Dendritic cell treated with granulocyte-macrophage colony-stimulating factor and Interleukin-4, amounts not matched to agents 40 ng/mL and 50 ng/mL, for 4 days (primary cell): ENCODE measurements at regions not wholly inside any gene's neighbourhood (a gene's known extent, or its start where the extent isn't known, plus 50 kb on each side); places are given as distances from the start of the nearest gene placed in this dataset.

Experiments
- H3K27ac Mint-ChIP-seq: one replicate; pipeline ENCODE4 v1.8.0; 2022; ENCODE audit warnings: mild to moderate bottlenecking, mixed read lengths
- H3K27me3 Mint-ChIP-seq: one replicate; pipeline ENCODE4 v1.8.0; 2022; ENCODE audit warnings: mild to moderate bottlenecking, mixed read lengths
- H3K36me3 Mint-ChIP-seq: one replicate; pipeline ENCODE4 v1.8.0; 2022; ENCODE audit warnings: low read depth, mixed read lengths
- H3K4me1 Mint-ChIP-seq: one replicate; pipeline ENCODE4 v1.8.0; 2022; ENCODE audit warnings: low read depth, mixed read lengths
- H3K4me3 Mint-ChIP-seq: one replicate; pipeline ENCODE4 v1.8.0; 2022; ENCODE audit warnings: mild to moderate bottlenecking, moderate library complexity, mixed read lengths
- H3K9me3 Mint-ChIP-seq: one replicate; pipeline ENCODE4 v1.8.0; 2022; ENCODE audit warnings: mixed read lengths
- intact Hi-C: fragments of 100-400 bp; cut with micrococcal nuclease; formaldehyde crosslinking; loops from one replicate; pipeline ENCODE4 v1.15.0; 2022

DNA sequence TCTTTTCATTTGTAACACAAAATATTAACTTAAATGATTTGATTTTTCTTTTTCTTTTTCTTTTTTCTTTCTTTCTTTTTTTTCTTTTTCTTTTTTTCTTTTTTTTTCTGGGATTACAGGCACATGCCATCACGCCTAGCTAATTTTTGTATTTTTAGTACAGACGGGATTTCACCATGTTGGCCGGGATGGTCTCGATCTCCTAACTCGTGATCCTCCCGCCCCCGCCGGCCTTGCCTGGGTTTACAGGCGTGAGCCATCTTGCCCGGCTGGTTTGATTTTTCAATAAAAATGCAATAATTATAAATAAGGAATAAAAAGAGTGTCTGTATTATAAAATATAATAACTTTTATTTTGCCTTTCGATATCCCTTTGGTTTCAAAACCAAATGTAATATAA, 146.7 kb upstream of the RGS18 start:
- Mint-ChIP-seq H3K4me1 (no peaks in the 10 kb centered on the region), H3K36me3 (no peaks in the 10 kb centered on the region), H3K4me3 (no peak overlapping the region), H3K9me3 (peaks cover 9% of the 10 kb centered on the region), H3K27me3 (no peaks in the 10 kb centered on the region), H3K27ac (no peak overlapping the region)
- intact Hi-C loops: no loop called here

DNA sequence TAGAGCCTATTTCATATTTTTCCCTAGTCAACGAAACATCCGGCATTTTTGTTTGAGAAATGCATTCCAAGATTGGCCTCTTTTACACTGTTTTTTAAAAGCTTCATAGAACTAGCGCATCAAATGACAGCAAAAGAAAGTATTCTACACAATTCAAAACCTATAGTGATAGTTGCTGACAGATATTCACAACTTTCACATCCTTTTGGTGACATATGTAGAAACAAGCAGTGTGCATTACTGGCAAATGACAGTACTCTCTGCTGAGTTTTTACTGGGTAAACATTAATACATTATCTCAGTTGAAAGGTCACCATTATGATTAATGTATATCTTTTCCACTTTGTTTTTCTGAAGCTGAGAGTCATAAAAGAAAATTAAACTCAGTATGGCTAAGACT, 135.4 kb upstream of the RGS18 start:
- peaks cover 14% of the 10 kb centered on the region for H3K9me3 Mint-ChIP-seq
- no peaks in the 10 kb centered on the region for H3K27me3 Mint-ChIP-seq
- no peak overlapping the region for H3K4me3 Mint-ChIP-seq
- no peaks in the 10 kb centered on the region for H3K4me1 Mint-ChIP-seq
- no peaks in the 10 kb centered on the region for H3K36me3 Mint-ChIP-seq
- no peak overlapping the region for H3K27ac Mint-ChIP-seq
- intact Hi-C loops: no loop called here

DNA sequence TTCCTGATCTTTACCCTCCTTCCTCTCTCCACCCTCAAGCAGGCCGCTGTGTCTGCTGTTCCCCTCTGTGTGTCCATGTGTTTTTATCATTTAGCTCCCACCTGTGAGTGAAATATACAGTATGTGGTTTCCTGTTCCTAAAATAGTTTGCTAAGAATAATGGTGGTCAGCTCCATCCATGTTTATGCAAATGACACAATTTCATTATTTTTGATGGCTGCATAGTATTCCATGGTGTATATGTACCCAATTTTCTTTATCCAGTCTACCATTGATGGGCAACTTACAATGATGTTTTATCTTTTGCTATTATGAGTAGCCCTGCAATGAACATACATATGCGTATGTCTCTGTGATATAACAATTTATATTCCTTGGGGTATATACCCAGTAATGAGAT, 133.4 kb upstream of the RGS18 start:
- intact Hi-C loops: no loop called here
- H3K9me3 Mint-ChIP-seq: peaks cover 3% of the 10 kb centered on the region
- no peaks in the 10 kb centered on the region for H3K36me3 Mint-ChIP-seq
- H3K4me1 Mint-ChIP-seq: no peaks in the 10 kb centered on the region
- H3K4me3 Mint-ChIP-seq: no peak overlapping the region
- no peaks in the 10 kb centered on the region for H3K27me3 Mint-ChIP-seq
- no peak overlapping the region for H3K27ac Mint-ChIP-seq

DNA sequence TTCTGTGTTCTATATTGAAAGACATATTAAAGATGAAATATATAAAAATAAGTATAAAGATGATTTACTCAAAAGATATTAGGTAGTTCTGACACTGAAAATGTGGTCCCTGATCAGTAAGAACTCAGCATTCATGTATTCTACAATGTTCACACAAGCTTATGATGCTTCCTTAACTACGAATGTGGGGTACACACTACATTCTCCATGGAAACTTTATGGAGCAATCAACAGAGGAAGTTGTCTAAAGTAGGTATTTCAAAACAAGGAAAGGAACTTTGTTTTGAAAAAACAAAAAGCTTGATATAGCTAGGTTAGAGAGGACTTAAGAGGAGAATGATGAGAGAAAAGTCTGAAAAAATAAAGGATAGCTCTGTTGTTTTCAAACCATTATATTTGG, 119.7 kb upstream of the RGS18 start:
- intact Hi-C loops: loop anchor here (5.0 kb wide), 1 partner anchor 1111 kb away; no protein-coding TSS in a partner anchor
- Mint-ChIP-seq H3K4me3 (no peak overlapping the region), H3K27me3 (no peaks in the 10 kb centered on the region), H3K27ac (no peak overlapping the region), H3K36me3 (peaks cover 6% of the 10 kb centered on the region), H3K9me3 (peaks cover 20% of the 10 kb centered on the region), H3K4me1 (no peaks in the 10 kb centered on the region)

DNA sequence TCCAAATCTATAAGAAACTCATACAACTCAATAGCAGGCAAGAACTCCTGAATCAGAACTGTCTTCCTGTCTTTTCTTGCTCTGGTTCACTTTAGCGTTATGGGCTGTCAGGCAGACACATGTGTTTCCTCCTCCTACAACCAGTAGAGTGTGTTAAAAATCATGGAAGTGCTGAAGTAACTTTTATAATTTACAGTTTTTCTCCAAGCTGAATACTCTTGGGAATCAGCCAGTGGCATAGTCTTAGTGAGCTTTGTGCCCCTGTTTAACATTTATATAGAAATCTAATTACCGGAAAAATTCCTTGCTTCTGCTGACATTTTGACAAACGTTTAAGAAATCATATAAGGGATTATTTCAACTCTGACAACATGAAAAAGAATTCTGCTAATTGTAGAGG, 113.1 kb upstream of the RGS18 start:
- Mint-ChIP-seq H3K36me3 (peaks cover 9% of the 10 kb centered on the region), H3K4me3 (no peak overlapping the region)

DNA sequence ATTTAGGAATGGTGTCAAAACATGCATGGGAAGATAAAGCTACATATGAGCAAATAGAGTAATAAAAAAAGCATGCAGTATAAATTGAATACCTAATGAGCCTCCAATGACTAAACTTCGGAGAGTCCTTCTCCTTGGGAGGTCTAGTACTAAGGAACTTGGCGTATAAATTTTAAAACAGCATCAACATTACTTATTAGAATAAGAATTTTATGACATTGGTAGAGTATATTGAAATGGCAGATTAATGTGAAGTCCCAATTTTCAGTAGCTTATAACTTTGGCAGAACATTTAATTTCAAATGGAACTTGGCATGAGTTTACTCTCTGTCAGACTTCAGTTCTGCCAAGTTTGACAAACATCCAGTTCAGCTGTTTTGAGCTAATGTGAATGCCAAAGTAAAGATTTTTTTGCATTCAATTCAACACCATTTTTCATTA, 104.7 kb upstream of the RGS18 start:
- intact Hi-C loops: no loop called here
- Mint-ChIP-seq H3K4me3 (no peak overlapping the region), H3K27me3 (no peaks in the 10 kb centered on the region), H3K36me3 (peaks cover 3% of the 10 kb centered on the region), H3K9me3 (peaks cover 7% of the 10 kb centered on the region), H3K27ac (no peak overlapping the region), H3K4me1 (no peaks in the 10 kb centered on the region)

More for the DNA sequence above, 113.1 kb upstream of the RGS18 start:
- no peaks in the 10 kb centered on the region for H3K27me3 Mint-ChIP-seq
- intact Hi-C loops: no loop called here
- no peak overlapping the region for H3K27ac Mint-ChIP-seq
- peaks cover 21% of the 10 kb centered on the region for H3K9me3 Mint-ChIP-seq
- peaks cover 7% of the 10 kb centered on the region for H3K4me1 Mint-ChIP-seq

DNA sequence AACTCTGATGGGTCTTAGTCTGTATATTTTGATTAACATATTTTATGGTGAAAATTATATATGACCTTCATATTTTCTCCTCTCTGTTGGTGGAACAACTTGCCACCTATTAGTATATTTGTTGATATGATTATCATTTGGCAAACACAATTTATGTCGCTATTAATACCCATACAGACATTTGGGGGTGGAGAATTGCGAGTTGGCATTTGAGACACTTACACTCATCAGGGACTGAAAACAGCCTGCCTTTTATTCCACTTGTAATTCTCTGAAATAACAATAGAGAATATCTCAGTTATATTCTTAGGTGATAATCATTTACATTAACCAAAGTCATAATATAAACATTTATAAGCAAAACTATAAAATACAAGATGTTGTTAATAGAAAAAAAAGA, 100.5 kb upstream of the RGS18 start:
- H3K9me3 Mint-ChIP-seq: no peaks in the 10 kb centered on the region
- H3K36me3 Mint-ChIP-seq: no peaks in the 10 kb centered on the region
- no peaks in the 10 kb centered on the region for H3K4me1 Mint-ChIP-seq
- intact Hi-C loops: no loop called here
- no peak overlapping the region for H3K4me3 Mint-ChIP-seq
- no peak overlapping the region for H3K27ac Mint-ChIP-seq
- no peaks in the 10 kb centered on the region for H3K27me3 Mint-ChIP-seq

DNA sequence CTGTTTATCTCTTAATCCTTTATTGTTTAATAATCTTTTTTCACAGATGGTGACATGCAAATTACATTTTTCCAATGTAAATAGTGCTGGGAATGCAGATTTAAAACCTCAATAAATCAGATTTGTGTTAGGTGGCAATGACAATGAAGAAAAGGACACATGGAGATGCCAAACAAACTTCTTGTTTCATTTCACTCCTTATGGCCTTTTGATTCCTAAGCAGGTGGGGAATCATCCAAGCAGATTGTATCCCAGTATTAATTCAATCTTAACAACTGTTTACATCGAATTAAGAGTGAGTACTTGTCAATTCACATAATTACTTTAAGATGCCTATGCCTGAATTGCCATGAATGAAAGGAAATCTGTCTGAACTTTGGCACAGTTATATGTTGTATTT, 98.9 kb upstream of the RGS18 start:
- intact Hi-C loops: no loop called here
- no peak overlapping the region for H3K27ac Mint-ChIP-seq
- H3K4me1 Mint-ChIP-seq: peaks cover under 1% of the 10 kb centered on the region
- H3K27me3 Mint-ChIP-seq: no peaks in the 10 kb centered on the region
- H3K36me3 Mint-ChIP-seq: no peaks in the 10 kb centered on the region
- no peaks in the 10 kb centered on the region for H3K9me3 Mint-ChIP-seq
- H3K4me3 Mint-ChIP-seq: no peak overlapping the region

DNA sequence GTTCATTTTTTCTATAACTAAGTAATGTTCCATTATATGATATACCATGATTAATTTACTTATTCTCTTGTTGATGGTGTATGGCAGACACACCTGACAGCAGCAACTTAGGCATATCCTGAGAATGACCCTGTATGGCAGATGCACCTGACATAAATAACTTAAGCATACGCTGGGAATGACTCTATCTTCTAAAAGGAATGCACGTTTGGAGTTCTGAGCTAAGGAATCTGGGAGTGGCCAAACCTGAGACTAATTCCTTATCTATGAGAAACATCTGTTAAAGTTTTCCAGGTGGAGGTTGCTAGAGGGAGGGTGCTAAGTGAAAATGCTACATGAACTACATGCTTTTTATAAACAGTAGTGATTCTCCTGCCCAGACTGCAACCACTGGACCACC, 96.7 kb upstream of the RGS18 start:
- intact Hi-C loops: no loop called here
- Mint-ChIP-seq H3K27me3 (no peaks in the 10 kb centered on the region), H3K4me1 (peaks cover 6% of the 10 kb centered on the region), H3K36me3 (no peaks in the 10 kb centered on the region), H3K27ac (no peak overlapping the region), H3K9me3 (no peaks in the 10 kb centered on the region), H3K4me3 (no peak overlapping the region)

DNA sequence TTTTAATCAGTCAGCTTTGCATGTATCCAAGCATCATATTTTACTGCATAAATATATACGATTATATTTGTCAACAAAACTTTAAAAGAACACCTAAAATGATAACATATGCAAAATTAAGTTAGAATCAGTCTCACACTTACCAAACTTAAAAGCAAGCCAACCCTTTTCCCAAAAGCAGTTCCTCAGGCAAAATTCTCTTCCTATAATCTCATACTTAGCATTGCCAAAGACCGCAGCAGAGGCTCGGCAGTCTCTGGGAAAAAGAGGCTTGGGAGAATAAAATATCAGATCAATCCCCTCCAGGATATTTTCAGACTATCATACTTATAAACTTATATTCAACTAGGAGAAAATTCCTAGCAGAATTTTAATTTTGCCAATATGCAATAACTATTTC, 93.2 kb upstream of the RGS18 start:
- Mint-ChIP-seq H3K36me3 (no peaks in the 10 kb centered on the region), H3K27ac (no peak overlapping the region), H3K4me3 (no peak overlapping the region), H3K9me3 (no peaks in the 10 kb centered on the region), H3K4me1 (peaks cover 19% of the 10 kb centered on the region), H3K27me3 (no peaks in the 10 kb centered on the region)
- intact Hi-C loops: no loop called here

DNA sequence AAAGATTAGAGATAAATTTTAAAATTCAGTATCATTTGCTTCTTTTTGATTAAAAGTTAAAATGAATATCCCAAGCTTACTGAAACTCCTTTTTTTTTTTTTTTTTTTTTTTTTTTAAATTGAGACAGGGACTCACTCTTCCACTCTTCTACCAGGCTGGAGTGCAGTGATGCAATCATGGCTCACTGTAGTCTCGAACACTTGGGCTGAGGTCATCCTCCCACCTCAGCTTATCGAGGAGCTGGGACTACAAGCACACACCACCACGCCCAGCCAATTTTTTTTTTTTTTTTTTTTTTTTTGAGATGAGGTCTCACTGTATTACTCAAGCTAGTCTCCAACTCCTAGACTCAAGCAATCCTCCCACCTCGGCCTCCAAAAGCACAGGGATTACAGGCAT, 92.1 kb upstream of the RGS18 start:
- H3K36me3 Mint-ChIP-seq: no peaks in the 10 kb centered on the region
- no peaks in the 10 kb centered on the region for H3K27me3 Mint-ChIP-seq
- H3K4me3 Mint-ChIP-seq: no peak overlapping the region
- intact Hi-C loops: no loop called here
- peaks cover 19% of the 10 kb centered on the region for H3K4me1 Mint-ChIP-seq
- no peak overlapping the region for H3K27ac Mint-ChIP-seq
- no peaks in the 10 kb centered on the region for H3K9me3 Mint-ChIP-seq

DNA sequence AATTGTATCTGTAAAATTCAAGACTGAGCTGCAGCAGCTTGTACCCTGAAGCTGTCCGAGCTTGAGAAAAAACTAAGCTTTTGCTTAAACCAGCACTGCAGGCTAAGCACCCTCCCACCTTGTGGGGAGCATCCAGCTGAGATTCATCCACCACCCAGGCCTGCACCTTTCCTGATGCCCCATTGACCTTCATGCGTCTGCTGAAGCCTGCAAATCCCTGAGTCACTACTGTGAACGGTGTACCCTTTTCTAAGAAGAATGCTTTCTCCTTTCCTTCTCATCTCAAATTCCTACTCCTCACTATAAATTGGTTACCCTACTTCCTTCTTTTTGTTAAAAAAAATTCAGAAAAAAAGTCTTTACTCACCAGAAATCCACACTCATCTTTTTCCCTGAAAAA, 90.9 kb upstream of the RGS18 start:
- H3K27ac Mint-ChIP-seq: no peak overlapping the region
- no peaks in the 10 kb centered on the region for H3K9me3 Mint-ChIP-seq
- intact Hi-C loops: no loop called here
- peaks cover 19% of the 10 kb centered on the region for H3K4me1 Mint-ChIP-seq
- H3K4me3 Mint-ChIP-seq: no peak overlapping the region
- H3K36me3 Mint-ChIP-seq: no peaks in the 10 kb centered on the region
- no peaks in the 10 kb centered on the region for H3K27me3 Mint-ChIP-seq

DNA sequence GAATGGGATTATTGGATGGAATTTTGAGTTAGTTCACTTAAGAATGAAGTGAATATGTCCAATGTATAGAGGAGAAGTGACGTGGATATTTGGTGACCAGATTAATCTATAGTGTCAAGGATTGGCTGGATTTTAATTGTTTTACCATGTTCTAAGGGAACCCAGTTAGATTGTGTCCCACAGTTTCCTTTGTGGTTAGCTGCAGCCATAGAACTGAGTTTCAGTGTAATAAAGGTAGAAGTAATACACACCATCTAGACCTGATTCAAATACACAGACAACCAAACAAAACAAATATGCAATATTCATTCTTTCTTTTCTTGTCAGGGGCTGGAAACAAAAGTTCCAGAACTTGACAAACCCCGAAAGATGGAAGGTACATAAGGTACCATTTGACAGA, 88.0 kb upstream of the RGS18 start:
- H3K9me3 Mint-ChIP-seq: no peaks in the 10 kb centered on the region
- no peak overlapping the region for H3K4me3 Mint-ChIP-seq
- H3K27ac Mint-ChIP-seq: no peak overlapping the region
- H3K36me3 Mint-ChIP-seq: no peaks in the 10 kb centered on the region
- peaks cover 13% of the 10 kb centered on the region for H3K4me1 Mint-ChIP-seq
- intact Hi-C loops: no loop called here
- H3K27me3 Mint-ChIP-seq: no peaks in the 10 kb centered on the region

DNA sequence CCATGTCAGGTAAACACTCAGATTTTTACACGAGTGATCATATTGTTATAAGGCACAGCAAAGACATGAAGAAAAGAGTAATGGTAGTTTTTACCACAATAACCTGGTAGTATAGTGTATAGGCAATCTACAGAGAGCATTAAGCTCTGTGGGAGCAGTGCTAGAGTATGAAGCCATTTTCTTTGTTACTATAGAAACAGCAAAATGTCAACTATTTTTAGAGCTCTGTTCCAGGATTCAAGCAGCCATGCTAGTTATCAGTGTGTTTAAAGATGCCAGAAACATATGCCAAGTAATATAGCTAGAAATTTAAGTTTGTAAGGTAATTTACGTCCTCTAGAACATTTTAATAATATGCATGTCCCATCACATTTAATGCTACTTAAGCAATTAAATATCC, 77.6 kb upstream of the RGS18 start:
- Mint-ChIP-seq H3K4me1 (peaks cover 5% of the 10 kb centered on the region), H3K27me3 (no peaks in the 10 kb centered on the region), H3K36me3 (no peaks in the 10 kb centered on the region), H3K9me3 (no peaks in the 10 kb centered on the region), H3K4me3 (no peak overlapping the region), H3K27ac (no peak overlapping the region)
- intact Hi-C loops: no loop called here

DNA sequence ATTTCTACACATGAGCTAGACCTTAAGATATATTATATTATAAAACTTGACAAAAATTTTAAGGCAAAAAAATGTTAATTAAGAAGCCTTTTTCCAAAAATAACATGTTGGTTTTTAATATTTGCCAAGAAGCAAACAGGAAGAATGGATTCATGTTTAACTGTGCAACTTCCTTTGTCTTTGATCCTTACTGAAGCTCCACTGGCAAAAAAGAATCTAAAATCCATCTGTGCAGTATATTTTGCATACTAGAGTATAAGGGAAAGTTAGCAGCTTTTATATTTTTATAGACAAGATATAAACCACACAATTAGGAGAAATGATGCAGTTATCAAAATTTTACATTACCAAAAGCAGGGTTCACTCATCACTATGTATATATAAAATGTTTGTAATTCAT, 76.9 kb upstream of the RGS18 start:
- H3K4me3 Mint-ChIP-seq: no peak overlapping the region
- no peak overlapping the region for H3K27ac Mint-ChIP-seq
- peaks cover 5% of the 10 kb centered on the region for H3K4me1 Mint-ChIP-seq
- no peaks in the 10 kb centered on the region for H3K9me3 Mint-ChIP-seq
- H3K36me3 Mint-ChIP-seq: no peaks in the 10 kb centered on the region
- intact Hi-C loops: no loop called here
- H3K27me3 Mint-ChIP-seq: no peaks in the 10 kb centered on the region
